ENCODE measurements at regions not wholly inside any gene's neighbourhood (a gene's known extent, or its start where the extent isn't known, plus 50 kb on each side); places are given as distances from the start of the nearest gene placed in this dataset.

DNA sequence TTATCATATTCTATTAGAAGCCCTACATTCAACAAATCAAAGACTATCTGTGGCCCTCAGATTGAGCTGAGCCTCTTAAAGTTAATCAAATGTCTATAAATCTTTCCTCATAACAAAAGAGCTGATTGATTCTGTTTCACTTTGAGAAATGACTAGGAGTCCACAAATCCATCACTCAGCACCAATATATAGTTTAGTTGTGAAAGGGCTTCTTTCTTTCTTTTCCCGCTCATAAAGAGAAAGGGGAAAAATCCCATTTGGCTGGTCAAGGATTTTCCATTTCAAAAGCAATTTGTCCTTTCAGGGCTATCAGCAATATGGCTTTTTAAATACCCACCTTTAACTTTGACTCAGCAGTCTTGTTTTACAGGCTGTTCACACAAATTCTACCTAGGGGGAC, 408.5 kb upstream of the PCDH20 start:
- Histone ChIP-seq H2BK20ac (ENCODE audit: low read depth, low read length, poor library complexity, severe bottlenecking) (no peak overlapping the region), H4K5ac (ENCODE audit: insufficient read length, low read depth, low read length) (no peak overlapping the region), H3T11ph (ENCODE audit: low read length) (no peak overlapping the region), H2BK15ac (ENCODE audit: low read depth, low read length) (no peak overlapping the region), H2BK12ac (ENCODE audit: insufficient read length, low read depth, low read length) (no peak overlapping the region), H3K18ac (ENCODE audit: insufficient read length, low read depth, low read length) (no peak overlapping the region), H2BK120ac (ENCODE audit: low read depth, low read length, poor library complexity, severe bottlenecking) (no peak overlapping the region), H3K56ac (ENCODE audit: insufficient read length, low read depth, low read length) (no peak overlapping the region), H2AK5ac (ENCODE audit: insufficient read length, low read length) (no peak overlapping the region), H3K27ac (ENCODE audit: insufficient read length, low read depth, low read length) (no peak overlapping the region), H4K20me1 (ENCODE audit: control insufficient read depth, insufficient read depth, insufficient read length) (no peaks in the 10 kb centered on the region), H2BK5ac (ENCODE audit: insufficient read length, low read length) (no peak overlapping the region), H3K9ac (ENCODE audit: extremely low read depth, insufficient read length, low read length) (no peak overlapping the region), H3K4me2 (ENCODE audit: insufficient read depth, insufficient read length, low read length) (no peak overlapping the region), H2AFZ (ENCODE audit: low read length) (no peak overlapping the region), H4K8ac (replicated peaks; ENCODE audit: insufficient read length, low read depth, low read length) (no peak overlapping the region), H3K23ac (ENCODE audit: insufficient read length, low read depth, low read length) (no peak overlapping the region), H3K79me2 (ENCODE audit: insufficient read depth, low read length) (no peaks in the 10 kb centered on the region), H3K4me1 (ENCODE audit: insufficient read depth, low read length) (no peaks in the 10 kb centered on the region), H3K14ac (ENCODE audit: insufficient read depth, low read length) (no peak overlapping the region), H3K79me1 (ENCODE audit: insufficient read depth, low read depth, low read length, poor library complexity, severe bottlenecking) (no peaks in the 10 kb centered on the region), H3K27me3 (ENCODE audit: insufficient read depth, low read length) (no peaks in the 10 kb centered on the region), H3K4ac (ENCODE audit: low read depth, low read length) (no peak overlapping the region), H3K9me3 (ENCODE audit: control insufficient read depth, low read depth, low read length) (no peaks in the 10 kb centered on the region), H3K23me2 (ENCODE audit: insufficient read length, low read depth, low read length, poor library complexity, severe bottlenecking) (no peaks in the 10 kb centered on the region), H4K91ac (ENCODE audit: insufficient read length, low read depth, low read length) (no peak overlapping the region)
- Mint-ChIP-seq H3K4me3 (no peak overlapping the region), H3K4me1 (no peaks in the 10 kb centered on the region), H3K27me3 (ENCODE audit: low read depth) (no peaks in the 10 kb centered on the region), H3K36me3 (ENCODE audit: insufficient read depth in 1 of 3, low read depth in 3 of 3) (no peaks in the 10 kb centered on the region; a peak in 1 of 7 replicates), H3K27ac (no peak overlapping the region), H3K9me3 (peaks cover 6 to 7% of the 10 kb centered on the region in 2 experiments; a peak in 2 of 5 replicates)
- no CpG with 5 or more reads among the region's 1 CpG for WGBS (ENCODE audit: extremely low coverage, insufficient read length, low lambda C conversion rate)
- no peak for DNase-seq
- TF ChIP-seq, protein P1, sequence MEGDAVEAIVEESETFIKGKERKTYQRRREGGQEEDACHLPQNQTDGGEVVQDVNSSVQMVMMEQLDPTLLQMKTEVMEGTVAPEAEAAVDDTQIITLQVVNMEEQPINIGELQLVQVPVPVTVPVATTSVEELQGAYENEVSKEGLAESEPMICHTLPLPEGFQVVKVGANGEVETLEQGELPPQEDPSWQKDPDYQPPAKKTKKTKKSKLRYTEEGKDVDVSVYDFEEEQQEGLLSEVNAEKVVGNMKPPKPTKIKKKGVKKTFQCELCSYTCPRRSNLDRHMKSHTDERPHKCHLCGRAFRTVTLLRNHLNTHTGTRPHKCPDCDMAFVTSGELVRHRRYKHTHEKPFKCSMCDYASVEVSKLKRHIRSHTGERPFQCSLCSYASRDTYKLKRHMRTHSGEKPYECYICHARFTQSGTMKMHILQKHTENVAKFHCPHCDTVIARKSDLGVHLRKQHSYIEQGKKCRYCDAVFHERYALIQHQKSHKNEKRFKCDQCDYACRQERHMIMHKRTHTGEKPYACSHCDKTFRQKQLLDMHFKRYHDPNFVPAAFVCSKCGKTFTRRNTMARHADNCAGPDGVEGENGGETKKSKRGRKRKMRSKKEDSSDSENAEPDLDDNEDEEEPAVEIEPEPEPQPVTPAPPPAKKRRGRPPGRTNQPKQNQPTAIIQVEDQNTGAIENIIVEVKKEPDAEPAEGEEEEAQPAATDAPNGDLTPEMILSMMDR (conservative IDR thresholded peaks at IDR 0.05): no peak
